SK-N-SH (cell line): ENCODE measurements at regions not wholly inside any gene's neighbourhood (a gene's known extent, or its start where the extent isn't known, plus 50 kb on each side); places are given as distances from the start of the nearest gene placed in this dataset.

Experiments
- CTCF ChIA-PET: fragments of 300-600, 350-600 bp; formaldehyde crosslinking; extraction: SDS; loops from one replicate; lab custom pipeline; 2021; lab: Yijun Ruan, JAX
- POLR2A ChIA-PET: fragments of 350-600 bp; sonication (Branson Sonifier 250); formaldehyde crosslinking; extraction: SDS; loops from one replicate; lab custom pipeline; 2020; ENCODE audit warnings: antibody characterized with exemption, inconsistent platforms; lab: Yijun Ruan, JAX
- DNase-seq: peaks from one replicate; pipeline ENCODE4 v3.0.0; 2012
- H2AFZ ChIP-seq: fragments of 200-600 bp; sonication (generic); 2 replicates; pipeline ENCODE4 v1.8.1; 2016; ENCODE audit warnings: antibody characterized with exemption, mild to moderate bottlenecking, low read depth
- H3F3A ChIP-seq: fragments of 200-600 bp; sonication (generic); replicated peaks from 2 replicates; pipeline ENCODE3; 2016; ENCODE audit warnings: antibody characterized with exemption, mild to moderate bottlenecking; ENCODE audit not compliant: insufficient read depth
- H3K27ac ChIP-seq, 2 experiments: fragments of 200-500 bp in 1 of 2; fragments of 200-600 bp in 1 of 2; sonication (Bioruptor generic) in 1 of 2; sonication (generic), shearing (Covaris generic) in 1 of 2; 2 replicates each; pipeline versions ENCODE4 v1.5.1 to v1.6.1; 2014 to 2016; ENCODE audit warnings: low read depth in 2 of 2, inconsistent platforms in 1 of 2, low read length in 1 of 2, mild to moderate bottlenecking in 1 of 2, mixed read lengths in 1 of 2
- H3K27me3 ChIP-seq: fragments of 200-600 bp; sonication (generic), shearing (Covaris generic); 2 replicates; pipeline ENCODE4 v1.6.1; 2016; ENCODE audit warnings: mixed run types; ENCODE audit not compliant: insufficient read depth
- H3K36me3 ChIP-seq, 2 experiments: fragments of 200-500 bp in 1 of 2; fragments of 200-600 bp in 1 of 2; sonication (Bioruptor generic) in 1 of 2; sonication (generic) in 1 of 2; replicated peaks in 1 of 2; 2 replicates each; pipeline versions ENCODE3 to v1.5.1; 2014 to 2016; ENCODE audit warnings: low read length in 1 of 2, mild to moderate bottlenecking in 1 of 2; ENCODE audit not compliant: insufficient read depth in 2 of 2, control insufficient read depth in 1 of 2
- H3K4me1 ChIP-seq, 2 experiments: fragments of 200-500 bp in 1 of 2; fragments of 200-600 bp in 1 of 2; sonication (Bioruptor generic) in 1 of 2; sonication (generic), shearing (Covaris generic) in 1 of 2; 2 replicates each; pipeline versions ENCODE4 v1.5.1 to v1.6.1; 2014 to 2016; ENCODE audit warnings: low read depth in 1 of 2, low read length in 1 of 2, mixed run types in 1 of 2; ENCODE audit not compliant: insufficient read depth in 2 of 2, control insufficient read depth in 1 of 2
- H3K4me2 ChIP-seq: fragments of 200-600 bp; sonication (generic), shearing (Covaris generic); 2 replicates; pipeline ENCODE4 v1.6.1; 2017; ENCODE audit warnings: mixed run types
- H3K4me3 ChIP-seq, 2 experiments: fragments of 200-500 bp in 1 of 2; fragments of 200-600 bp in 1 of 2; sonication (Bioruptor generic) in 1 of 2; sonication (generic), shearing (Covaris generic) in 1 of 2; 2 replicates each; pipeline versions ENCODE4 v1.5.1 to v1.8.1; 2014 to 2016; ENCODE audit warnings: low read depth in 2 of 2, inconsistent platforms in 1 of 2, low read length in 1 of 2, mild to moderate bottlenecking in 1 of 2, mixed read lengths in 1 of 2, moderate library complexity in 1 of 2
- H3K79me2 ChIP-seq: fragments of 200-600 bp; sonication (generic); 2 replicates; pipeline ENCODE4 v1.8.1; 2017; ENCODE audit warnings: mild to moderate bottlenecking; ENCODE audit not compliant: insufficient read depth
- H3K9ac ChIP-seq: fragments of 200-600 bp; sonication (generic); 2 replicates; pipeline ENCODE4 v1.6.1; 2017; ENCODE audit warnings: mixed run types
- H3K9me2 ChIP-seq: fragments of 200-600 bp; sonication (generic); 2 replicates; pipeline ENCODE4 v1.6.1; 2017; ENCODE audit warnings: mixed run types
- H3K9me3 ChIP-seq: fragments of 200-600 bp; sonication (generic); 2 replicates; pipeline ENCODE4 v1.6.1; 2017; ENCODE audit warnings: mixed run types, mild to moderate bottlenecking, moderate library complexity
- H4K20me1 ChIP-seq: fragments of 200-600 bp; sonication (generic); 2 replicates; pipeline ENCODE4 v1.6.1; 2017; ENCODE audit warnings: mild to moderate bottlenecking, mixed run types; ENCODE audit not compliant: insufficient read depth
- ELF1 ChIP-seq: IDR thresholded peaks from 2 replicates; pipeline ENCODE4 v1.4.0; 2012
- EP300 ChIP-seq, 2 experiments: IDR thresholded peaks; 2 replicates each; pipeline versions ENCODE4 v1.4.0 to v1.6.1; 2012; ENCODE audit warnings: borderline replicate concordance in 1 of 2, low read depth in 1 of 2, low read length in 1 of 2
- FOXM1 ChIP-seq: IDR thresholded peaks from 2 replicates; pipeline ENCODE4 v1.4.0; 2012; ENCODE audit warnings: low read depth, mild to moderate bottlenecking
- JUND ChIP-seq: IDR thresholded peaks from 2 replicates; pipeline ENCODE4 v1.4.0; 2012
- MEF2A ChIP-seq: IDR thresholded peaks from 2 replicates; pipeline ENCODE4 v1.4.0; 2012; ENCODE audit warnings: low read depth, borderline replicate concordance
- MXI1 ChIP-seq: IDR thresholded peaks from 2 replicates; pipeline ENCODE4 v1.6.1; 2012; ENCODE audit warnings: mild to moderate bottlenecking, low read depth, low read length, improper control_type of control experiment
- RAD21 ChIP-seq: IDR thresholded peaks from 2 replicates; pipeline ENCODE4 v1.6.1; 2012; ENCODE audit warnings: mild to moderate bottlenecking, low read length
- RCOR1 ChIP-seq: fragments of 150-350 bp; IDR thresholded peaks from 2 replicates; pipeline ENCODE4 v1.6.1; 2017; ENCODE audit warnings: antibody characterized with exemption, low read length
- TEAD4 ChIP-seq: IDR thresholded peaks from 2 replicates; pipeline ENCODE4 v1.4.0; 2012; ENCODE audit warnings: mild to moderate bottlenecking, borderline replicate concordance; ENCODE audit not compliant: insufficient read depth
- WGBS: methylation state at CpG from one replicate; pipeline ENCODE4 v1.1.6; 2017; ENCODE audit warnings: low lambda C conversion rate; 5-methylcytosine and 5-hydroxymethylcytosine counted together
- TF ChIP-seq, protein P1 (sequence below): IDR thresholded peaks from 2 replicates; pipeline ENCODE4 v1.6.1; 2012; ENCODE audit warnings: mild to moderate bottlenecking, low read depth, low read length, moderate library complexity

DNA sequence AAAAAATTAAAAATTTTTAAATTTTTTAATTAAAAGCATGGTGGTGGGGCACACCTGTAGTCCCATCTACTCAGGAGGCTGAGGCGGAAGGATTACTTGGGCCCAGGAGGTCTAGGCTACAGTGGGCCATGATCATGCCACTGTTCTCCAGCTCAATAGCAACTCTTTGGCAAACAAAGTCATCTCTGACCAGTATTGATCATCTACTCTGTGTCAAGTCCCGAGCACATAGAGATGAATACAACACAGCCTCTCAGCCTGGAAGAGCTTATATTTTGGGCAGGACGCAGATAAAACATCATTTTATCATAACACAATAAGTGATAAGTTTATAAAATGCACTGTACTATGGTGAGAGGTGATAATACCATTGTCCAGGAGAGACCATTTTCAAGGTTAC lies 281.6 kb upstream of the GADL1 start:
- no peak overlapping the region for H3K4me3 ChIP-seq
- ChIA-PET CTCF (interaction anchor here (0.6 kb wide), 1 partner anchor 34 kb away, joined by 3 read pairs; no protein-coding TSS in a partner anchor), POLR2A (no interaction called here)
- no peaks in the 10 kb centered on the region for H3K79me2 ChIP-seq
- H3K9me2 ChIP-seq = no peaks in the 10 kb centered on the region
- TF ChIP-seq JUND (no peak), RCOR1 (no peak), TEAD4 (no peak), RAD21 (no peak), ELF1 (no peak), MXI1 (no peak), FOXM1 (no peak), EP300 (IDR thresholded peaks at IDR 0.05; ENCODE audit: borderline replicate concordance in 1 of 2, low read depth in 1 of 2, low read length in 1 of 2) (no peak)
- TF ChIP-seq, protein P1, sequence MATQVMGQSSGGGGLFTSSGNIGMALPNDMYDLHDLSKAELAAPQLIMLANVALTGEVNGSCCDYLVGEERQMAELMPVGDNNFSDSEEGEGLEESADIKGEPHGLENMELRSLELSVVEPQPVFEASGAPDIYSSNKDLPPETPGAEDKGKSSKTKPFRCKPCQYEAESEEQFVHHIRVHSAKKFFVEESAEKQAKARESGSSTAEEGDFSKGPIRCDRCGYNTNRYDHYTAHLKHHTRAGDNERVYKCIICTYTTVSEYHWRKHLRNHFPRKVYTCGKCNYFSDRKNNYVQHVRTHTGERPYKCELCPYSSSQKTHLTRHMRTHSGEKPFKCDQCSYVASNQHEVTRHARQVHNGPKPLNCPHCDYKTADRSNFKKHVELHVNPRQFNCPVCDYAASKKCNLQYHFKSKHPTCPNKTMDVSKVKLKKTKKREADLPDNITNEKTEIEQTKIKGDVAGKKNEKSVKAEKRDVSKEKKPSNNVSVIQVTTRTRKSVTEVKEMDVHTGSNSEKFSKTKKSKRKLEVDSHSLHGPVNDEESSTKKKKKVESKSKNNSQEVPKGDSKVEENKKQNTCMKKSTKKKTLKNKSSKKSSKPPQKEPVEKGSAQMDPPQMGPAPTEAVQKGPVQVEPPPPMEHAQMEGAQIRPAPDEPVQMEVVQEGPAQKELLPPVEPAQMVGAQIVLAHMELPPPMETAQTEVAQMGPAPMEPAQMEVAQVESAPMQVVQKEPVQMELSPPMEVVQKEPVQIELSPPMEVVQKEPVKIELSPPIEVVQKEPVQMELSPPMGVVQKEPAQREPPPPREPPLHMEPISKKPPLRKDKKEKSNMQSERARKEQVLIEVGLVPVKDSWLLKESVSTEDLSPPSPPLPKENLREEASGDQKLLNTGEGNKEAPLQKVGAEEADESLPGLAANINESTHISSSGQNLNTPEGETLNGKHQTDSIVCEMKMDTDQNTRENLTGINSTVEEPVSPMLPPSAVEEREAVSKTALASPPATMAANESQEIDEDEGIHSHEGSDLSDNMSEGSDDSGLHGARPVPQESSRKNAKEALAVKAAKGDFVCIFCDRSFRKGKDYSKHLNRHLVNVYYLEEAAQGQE = no peak
- no peaks in the 10 kb centered on the region for H3K27me3 ChIP-seq
- H3K4me1 ChIP-seq = no peaks in the 10 kb centered on the region
- no peak overlapping the region for H3K27ac ChIP-seq
- no peak overlapping the region for H3K4me2 ChIP-seq
- H3F3A ChIP-seq = no peaks in the 10 kb centered on the region
- H4K20me1 ChIP-seq = no peaks in the 10 kb centered on the region
- 33% methylated on average over 3 of the region's 3 CpGs for WGBS
- H2AFZ ChIP-seq = no peak overlapping the region
- no peak overlapping the region for H3K9ac ChIP-seq
- H3K36me3 ChIP-seq = no peaks in the 10 kb centered on the region
- H3K9me3 ChIP-seq = no peaks in the 10 kb centered on the region
- no peak for DNase-seq

DNA sequence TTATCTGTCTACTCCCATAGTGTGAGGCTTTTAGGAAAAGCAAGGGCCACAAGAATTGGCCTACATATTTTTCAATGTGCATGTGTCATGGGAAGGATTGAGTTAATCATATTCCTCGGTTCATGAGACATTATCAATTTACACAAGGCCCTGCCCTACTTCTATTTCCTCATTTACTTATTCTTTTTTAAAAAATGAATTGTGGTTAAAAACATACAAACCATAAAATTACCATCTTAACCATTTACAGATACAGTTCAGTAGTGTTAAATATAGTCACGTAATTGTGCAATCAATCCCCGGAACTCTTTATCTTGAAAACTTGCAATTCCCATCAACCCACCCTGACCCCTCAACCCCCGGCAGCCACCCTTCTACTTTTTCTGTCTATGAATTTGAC lies 284.0 kb upstream of the GADL1 start:
- Histone ChIP-seq H3F3A (no peaks in the 10 kb centered on the region), H3K4me1 (no peaks in the 10 kb centered on the region), H4K20me1 (no peaks in the 10 kb centered on the region), H3K27ac (no peak overlapping the region), H3K27me3 (no peaks in the 10 kb centered on the region), H3K9ac (no peak overlapping the region), H3K9me2 (no peaks in the 10 kb centered on the region), H2AFZ (no peak overlapping the region), H3K36me3 (no peaks in the 10 kb centered on the region), H3K4me3 (no peak overlapping the region), H3K79me2 (no peaks in the 10 kb centered on the region), H3K9me3 (no peaks in the 10 kb centered on the region), H3K4me2 (no peak overlapping the region)
- no peak for TF ChIP-seq MEF2A
- no peak for TF ChIP-seq RAD21
- WGBS = 66% methylated on average over 4 of the region's 4 CpGs
- CTCF ChIA-PET = no interaction called here
- POLR2A ChIA-PET = no interaction called here
- DNase-seq = no peak
